ENCODE measurements at regions not wholly inside any gene's neighbourhood (a gene's known extent, or its start where the extent isn't known, plus 50 kb on each side); places are given as distances from the start of the nearest gene placed in this dataset.

DNA sequence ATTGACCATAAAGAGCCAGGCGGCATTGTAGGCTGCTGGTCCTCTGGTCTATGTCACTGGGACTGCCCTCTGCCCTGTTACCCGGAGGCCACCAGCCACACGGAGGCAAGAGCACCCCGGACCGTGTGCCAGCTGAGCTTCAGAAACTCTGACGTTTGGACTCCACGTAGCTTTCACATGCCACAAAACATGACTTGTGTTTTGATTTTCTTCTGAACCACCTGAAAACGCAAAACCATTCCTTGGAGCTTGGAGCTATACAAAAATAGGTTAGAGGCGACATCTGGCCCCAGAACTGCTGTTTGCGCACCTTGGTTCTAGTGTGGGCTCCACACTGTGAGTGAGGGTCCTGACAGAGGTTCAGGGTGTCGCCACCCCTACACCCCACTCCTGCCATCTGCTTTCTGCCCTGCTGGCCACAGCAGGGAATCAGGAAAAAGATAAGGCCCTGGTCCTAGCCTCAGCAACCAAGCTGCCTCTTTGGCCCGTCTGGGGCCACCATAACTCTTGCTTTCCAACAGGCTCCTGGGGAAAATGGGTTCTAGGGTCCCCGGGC is 151.3 kb upstream of the IRX2 start:
- DNase-seq, result no peak

DNA sequence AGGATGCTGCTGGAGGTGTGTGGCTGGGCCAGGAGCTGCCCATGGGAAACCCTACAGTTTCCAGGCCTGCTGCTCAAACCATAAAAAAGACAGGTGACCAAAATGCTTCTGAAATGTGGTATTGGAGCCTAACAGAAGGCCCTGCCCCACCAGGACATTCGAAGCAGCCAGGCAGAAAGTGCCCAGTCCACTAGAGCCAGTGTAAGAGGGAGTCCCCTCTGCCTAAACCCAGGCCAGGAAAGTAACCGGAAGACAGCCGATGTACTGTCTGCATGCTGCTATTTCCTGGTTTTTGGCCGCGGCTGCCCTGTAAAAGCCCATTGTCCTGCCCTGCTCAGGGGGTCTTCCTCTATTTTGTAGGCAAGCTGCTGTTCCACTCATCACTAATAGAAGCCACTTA is 150.7 kb upstream of the IRX2 start:
- no peak for DNase-seq

DNA sequence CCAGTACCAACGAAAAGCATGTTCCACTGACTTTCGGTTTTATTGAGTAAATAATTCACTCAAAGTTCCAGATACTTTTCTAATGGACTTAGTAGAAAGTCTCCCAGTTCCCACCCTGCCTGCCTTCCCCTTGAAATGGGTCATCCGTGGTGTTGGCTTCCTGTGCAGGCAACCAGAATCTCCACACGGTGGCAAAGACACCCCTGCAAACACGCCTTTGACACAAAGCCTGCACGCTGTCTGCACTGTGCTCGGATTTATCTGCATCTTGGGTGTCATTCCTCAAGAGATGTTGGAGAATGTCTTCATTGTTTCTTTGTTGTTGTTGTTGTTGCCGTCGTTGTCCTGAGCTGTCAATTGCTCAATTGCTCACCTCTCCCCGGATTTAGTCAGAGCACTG is 150.0 kb upstream of the IRX2 start:
- no peak for DNase-seq

DNA sequence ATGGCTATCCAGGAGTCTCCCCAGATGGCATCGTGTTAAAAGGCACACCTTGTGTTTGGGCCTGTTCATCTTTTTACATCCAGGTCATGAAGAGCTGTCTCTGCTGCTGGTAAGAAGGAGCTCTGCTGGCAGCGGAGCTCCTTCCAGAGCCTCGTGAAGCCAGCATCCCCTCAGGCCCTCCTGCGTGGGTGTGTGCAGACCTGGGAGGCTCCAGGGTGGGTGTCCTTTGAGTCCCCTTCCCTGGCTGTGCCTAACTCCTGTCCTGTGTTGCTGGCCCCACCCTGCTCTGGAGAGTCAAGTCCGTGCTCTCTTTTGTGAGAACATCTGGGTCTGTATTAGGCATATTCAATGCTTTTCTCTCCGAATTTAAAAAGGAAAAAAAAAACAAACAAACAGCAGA is 149.6 kb upstream of the IRX2 start:
- no peak for DNase-seq

DNA sequence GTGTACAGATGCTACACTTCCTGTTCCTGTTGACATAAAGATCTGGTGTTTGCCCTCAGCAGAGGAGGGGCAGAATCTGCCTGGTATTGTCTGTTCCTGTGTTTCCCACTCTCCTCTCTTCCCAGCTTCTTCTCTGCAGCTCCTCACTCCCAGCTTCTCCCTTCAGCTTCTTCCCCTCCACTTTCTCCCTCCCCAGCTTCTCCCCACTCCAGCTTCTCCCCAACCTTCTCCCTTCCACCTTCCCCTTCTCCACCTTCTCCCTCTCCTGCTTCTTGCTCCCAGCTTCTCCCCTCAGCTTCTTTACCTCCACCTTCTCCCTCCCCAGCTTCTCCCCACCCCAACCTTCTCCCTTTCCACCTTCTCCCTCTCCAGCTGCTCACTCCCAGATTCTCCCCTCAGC is 148.9 kb upstream of the IRX2 start:
- no peak for DNase-seq

DNA sequence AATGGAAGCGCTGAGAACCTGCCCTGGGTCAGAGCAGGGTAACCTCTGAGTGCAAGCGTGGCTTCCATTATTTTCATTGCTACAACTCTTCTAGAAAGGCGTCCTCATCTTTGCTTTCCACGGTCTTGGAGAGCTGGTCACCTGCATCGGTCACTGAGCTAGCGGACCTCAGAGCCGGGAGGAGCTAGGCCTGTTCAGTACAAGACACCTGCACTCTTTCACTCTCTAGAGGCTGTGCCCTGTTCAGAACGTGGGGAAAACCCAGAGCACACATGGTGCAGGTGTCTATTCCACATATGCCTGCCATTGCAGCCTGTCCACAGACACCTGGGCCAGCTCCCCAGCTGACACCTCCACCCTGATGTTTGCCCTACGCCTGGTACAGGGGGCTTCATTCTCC is 147.8 kb upstream of the IRX2 start:
- DNase-seq, result no peak

DNA sequence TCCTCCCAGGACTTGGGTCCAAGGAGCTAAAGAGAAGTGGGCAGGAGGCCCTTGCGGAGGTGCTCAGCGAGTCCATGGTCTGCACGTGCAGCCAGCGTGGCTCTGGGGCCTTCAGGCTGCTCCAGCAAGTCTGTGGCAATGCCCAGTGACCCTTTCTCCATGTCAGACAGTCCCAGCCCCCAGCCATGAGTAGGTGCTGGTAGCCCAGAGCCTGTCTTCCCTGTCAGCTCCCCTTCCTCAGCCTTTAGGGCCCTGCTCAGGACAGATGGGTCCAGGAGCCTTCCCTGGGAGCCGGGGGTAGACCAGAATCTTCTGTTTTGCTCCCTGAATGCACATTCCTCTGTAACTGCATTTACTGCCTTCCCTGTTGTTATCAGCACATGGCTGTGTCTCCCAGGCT is 147.2 kb upstream of the IRX2 start:
- DNase-seq, result no peak

DNA sequence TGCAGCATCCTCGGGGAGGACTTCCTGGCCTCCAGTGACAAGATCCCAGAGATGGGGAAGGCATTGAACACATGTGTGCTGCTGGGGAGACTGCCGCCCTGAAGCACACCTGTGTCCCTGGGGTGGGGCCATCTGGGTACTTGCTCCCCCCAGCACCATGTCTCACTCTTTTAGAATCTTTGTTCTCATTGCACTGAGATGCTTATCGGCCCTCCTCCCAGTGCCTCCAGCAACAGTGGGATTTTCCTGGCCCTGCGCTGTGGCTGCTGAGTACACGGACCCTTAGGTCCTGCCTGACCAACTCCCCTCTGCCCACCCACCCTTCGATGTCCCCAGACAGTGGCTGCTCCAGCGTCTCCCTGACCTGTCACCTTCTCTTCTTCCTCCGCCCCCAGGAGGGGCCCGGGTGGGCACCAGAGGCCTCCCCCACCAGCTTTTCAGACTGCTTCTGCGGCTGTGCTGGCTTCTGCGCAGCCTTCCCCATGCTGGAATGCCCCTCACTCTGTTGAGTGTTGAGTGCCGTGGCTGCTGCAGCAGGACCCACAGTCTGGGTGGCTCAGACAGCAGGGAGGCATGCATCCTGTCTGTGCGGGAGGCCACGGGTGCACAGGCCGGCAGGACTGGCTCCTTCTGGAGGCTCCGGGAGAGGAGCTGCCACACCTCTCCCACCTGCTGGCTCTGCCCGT is 145.9 kb upstream of the IRX2 start:
- no peak for DNase-seq

DNA sequence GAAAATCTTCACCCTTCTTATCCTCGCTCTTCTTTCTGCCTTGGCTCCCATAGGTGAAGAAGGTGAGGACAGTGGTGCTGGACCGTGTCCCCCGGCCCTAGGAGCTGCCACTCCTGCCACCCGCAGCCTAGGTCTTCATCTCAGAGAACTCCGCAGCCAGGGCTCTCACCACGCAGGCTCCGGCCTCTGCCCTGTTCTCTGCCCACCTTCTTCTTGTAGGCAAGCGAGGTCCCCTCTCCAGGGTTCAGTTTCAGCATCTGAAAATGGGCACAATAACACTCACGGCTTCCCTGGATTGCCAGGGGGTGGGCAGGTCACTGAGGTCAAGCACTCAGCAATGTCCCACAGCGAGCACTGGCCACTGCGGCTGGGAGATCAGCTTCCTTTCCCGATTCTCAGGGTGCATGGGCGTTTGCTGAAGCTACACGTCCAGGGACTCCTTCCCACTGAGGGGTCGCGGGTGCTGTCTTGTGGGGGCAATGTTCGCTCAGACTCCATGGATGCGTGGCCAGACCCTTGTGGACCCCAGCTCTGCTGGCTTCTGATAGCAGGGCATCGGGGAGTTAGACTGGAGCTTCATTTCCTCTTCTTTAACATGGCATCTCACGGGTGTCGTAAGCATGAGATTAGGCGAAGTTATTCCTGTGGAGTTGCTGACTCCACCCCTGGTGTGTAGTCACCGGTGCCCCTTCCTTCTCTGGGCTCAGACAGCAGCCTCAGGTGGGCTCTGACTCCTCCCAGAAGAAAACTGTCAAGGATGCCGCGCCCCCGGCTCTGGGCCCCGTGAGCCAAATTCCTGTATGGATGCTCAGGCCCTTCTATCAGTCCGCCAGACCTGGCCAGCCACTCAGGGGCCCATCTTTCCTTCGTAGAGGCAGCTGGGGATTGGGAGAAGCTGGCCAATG is 145.1 kb upstream of the IRX2 start:
- no peak for DNase-seq

DNA sequence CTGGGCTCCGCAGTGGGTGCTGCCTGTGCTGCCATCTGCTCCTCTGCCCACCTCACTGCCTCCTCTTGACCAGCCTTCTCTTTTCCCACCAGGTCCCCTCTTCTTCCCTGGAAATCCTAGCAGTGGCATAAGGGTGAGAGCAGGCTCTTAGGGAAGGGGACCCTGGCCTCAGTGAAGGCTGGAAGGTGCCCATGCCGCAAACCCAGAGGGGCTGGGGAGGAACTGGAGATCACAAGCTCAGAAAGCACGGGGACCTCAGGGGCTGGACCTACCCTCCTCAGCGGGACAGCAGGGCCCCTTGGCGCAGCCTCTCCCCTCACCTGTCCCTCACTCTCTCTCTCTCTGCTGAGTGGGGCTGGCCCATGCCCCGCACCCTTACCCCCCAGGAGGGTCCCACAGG is 144.4 kb upstream of the IRX2 start:
- no peak for DNase-seq

DNA sequence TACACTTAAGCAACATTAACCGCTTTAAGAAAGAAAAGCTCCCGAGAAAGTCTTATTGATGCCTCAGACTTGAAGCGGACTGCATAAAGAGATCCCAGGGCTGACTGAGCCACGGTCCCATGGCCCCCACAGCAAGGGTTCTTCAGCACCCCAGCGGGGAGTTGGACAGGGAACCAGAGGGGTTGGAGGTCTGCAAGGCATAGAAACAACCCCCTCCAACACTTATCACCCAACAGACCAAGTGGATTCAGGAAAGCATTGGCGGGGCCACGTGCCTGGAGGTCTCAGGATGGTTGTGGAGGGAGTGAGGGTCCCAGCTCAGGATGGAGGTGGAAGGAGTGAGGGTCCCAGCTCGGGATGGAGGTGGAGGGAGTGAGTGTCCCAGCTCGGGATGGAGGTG is 143.7 kb upstream of the IRX2 start:
- no peak for DNase-seq

DNA sequence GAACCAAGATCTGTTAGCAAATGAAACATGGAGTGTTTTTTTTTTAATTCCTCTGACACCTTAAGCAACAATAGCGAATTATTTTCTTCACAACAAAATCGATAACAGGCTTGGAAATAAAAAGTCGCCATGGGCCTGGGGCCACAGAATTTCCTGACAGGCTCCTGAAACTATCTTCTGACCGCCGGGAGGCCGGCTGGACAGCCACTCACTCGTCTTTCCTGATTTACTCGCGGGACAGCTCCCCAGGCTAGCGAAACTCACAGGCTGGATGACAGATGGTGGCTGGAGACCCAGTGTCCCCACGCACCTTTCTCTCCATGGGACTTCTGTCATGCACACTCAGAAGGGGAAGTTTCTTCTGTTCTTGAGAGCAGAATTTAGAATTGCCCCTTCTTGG is 143.3 kb upstream of the IRX2 start:
- no peak for DNase-seq

DNA sequence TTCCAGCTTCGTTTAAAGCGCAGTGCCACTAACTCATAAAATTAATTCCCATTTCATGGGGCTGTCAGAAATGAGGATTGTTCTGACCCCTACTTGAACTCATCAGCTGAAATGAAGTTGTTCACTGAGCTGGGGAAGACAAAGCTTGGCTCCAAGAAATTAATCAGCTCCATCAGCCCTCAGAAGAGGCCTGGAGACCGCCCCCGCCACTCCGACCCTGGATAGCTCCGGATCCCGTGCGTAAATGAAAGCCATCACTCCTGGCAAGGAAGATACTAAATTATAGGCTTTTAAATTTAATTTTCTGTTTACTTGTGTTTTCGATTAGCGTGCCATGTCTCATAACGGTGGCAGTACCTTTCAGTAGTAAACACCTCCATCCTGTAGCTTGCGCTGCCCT is 142.8 kb upstream of the IRX2 start:
- no peak for DNase-seq

DNA sequence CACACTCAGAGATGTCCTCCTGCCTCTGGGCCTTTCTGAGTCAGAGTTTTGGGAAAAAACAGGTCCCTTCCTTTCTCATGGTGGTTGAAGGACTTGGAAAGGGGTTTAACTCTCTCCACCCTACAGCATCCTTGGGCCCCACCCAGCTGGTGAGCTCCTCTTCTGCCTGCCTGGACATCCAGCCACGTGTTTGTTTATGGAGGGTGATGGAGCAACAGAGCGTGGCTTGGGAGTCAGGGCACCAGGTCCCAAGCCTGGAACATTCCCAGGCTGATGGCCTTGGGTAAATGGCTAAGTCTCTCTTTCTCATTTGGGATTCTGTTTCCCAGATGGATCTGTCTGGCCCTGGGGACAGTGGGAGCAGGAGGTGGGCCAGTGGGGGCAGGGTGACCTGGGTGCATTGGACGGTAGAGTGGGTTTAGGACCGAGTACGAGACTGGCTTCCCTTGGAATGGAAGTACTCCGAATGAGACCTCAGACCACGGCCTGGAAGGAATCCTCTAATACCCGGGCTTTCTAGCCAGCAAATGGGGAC is 141.1 kb upstream of the IRX2 start:
- DNase-seq, result no peak

DNA sequence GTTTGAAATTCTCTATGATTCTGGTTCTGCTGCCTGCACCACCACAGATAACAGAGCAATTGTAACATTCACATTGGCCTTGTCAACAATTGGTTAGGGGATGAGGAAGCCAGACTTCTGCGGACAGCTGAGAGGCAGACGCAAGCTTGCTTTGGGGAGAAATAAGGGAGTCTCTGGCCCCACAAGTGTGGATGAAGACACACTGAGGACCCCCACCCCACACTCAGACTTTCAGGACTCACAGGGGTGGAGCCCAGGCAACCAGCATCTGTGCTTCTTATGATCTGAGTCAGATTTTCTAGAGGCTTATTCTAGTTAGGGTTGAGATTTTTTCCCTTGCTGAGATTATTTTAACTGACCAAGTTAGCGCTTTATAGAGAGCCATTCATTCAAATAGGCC is 140.3 kb upstream of the IRX2 start:
- DNase-seq, result no peak

DNA sequence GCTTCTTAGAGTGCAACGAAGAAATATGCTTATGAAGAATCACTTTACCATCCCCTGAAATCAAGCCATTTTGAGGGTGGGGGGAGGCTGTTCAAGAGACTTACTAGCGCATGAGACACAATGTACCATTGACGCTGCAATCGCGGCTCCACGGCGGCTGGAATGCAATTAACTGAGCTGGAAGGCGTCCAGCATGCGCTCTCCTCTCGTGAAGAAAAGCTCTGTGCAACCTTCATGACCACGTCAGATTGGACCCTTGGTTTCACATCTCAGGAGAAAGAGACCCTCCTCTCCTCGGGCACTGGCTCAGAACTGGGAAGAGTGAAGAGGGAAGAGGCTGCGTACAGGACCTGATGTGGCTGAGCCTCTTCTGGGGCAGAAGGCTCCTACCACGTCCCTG is 138.5 kb upstream of the IRX2 start:
- no peak for DNase-seq

DNA sequence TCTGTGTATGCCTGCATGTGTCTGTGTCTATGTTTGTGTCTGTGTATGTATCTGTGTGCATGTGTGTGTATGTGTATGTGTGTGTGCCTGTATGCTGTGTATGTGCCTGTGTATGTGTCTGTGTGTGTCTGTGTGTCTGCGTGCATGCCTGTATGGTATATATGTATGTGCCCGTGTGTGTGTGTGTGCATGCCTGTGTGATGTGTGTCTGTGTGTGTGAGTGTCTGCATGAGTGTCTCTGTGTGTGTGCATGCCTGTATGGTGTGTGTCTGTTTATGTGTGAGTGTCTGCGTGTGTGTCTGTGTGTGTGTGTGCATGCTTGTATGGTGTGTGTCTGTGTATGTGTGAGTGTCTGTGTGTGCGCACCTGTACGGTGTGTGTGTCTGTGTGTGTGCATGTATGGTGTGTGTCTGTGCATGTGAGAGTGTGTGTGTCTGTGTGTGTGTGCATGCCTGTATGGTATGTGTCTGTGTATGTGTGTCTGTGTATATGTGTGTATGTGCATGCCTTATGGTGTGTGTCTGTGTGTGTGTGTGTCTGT is 137.1 kb upstream of the IRX2 start:
- no peak for DNase-seq

DNA sequence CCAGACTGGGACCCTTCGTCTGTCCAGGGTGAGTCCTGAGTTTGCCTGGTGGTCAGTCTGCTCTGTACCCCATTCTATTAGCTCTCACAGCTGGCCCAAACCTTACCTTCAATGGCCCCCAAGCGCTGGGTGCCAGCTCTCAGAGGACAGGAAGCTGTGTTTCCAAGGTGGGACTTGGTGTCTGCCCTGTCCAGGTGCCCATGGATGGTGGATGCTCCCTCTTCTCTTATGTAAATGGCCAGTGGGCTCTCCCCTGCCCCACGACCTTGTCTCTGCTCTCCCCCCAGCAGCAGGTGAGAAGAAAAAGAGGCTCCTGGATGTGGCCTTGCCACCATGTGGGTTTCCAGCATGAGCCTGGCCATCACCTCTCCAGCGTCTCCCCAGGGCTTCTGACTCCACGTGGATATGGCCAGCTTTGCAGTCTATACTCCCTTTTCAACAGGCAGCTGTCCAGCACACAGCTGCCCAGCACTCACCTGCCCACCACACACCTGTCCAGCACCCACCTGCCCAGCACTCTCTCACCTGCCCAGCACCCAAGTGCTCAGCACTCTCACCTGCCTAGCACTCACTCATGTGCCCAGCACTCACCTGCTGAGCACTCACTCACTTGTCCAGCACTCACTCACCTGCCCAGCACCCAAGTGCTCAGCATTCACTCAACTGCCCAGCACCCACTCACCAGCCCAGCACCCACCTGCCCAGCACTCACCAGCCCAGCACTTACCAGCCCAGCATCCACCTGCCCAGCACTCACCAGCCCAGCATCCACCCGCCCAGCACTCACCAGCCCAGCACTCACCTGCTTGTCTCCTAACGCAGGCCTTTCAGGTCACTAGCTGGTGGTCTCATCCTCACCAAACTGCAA is 136.2 kb upstream of the IRX2 start:
- no peak for DNase-seq

DNA sequence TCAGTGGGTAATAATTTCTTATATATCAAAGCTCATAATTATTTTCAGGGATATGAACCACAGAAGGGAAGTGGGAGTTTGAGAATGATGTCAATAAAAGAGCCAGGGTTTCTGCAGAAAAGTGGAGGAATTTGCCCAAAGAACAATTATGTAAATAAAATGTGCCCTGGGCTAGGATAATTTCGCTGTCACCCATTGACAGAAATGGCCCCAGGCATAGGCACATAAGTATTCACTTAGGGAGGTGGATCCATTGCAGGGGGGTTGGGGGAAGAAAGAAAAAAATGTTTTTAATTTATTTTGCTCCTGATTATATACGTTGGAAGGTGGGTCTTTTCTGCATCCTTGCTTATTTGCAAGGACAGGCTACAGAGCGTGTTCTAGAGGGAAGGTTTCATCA is 135.1 kb upstream of the IRX2 start:
- DNase-seq, result no peak

DNA sequence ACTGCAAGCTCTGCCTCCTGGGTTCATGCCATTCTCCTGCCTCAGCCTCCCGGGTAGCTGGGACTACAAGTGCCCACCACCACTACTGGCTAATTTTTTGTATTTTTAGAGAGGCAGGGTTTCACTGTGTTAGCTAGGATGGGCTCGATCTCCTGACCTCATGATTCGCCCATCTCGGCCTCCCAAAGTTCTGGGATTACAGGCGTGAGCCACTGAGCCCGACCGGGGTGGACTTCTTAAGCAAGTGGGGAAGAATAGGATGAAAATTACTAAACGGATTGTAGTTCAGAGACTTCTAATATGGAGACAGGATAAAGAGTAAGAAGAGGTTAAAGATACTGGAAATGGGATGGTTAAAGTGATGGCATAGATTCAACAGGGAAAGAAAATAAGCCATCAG is 132.3 kb upstream of the IRX2 start:
- DNase-seq, result no peak

DNA sequence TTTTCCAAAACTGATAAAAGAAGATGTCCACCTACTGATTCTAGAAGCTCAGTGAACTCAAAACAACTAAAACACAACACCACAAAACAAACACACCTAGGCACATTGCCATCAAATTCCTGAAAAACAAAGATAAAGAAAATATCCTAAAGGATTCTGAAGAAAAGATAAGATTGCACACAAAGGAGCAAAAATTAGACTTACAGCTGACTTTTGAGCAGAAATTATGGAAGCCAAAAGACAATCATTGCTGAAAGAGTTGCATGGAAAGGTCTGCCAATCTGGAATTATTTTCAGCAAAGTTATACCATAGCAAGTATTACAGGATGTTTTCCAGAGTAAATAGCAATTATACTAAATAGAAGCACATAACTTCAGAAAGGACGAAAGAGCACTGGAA is 128.2 kb upstream of the IRX2 start:
- DNase-seq, result no peak

DNA sequence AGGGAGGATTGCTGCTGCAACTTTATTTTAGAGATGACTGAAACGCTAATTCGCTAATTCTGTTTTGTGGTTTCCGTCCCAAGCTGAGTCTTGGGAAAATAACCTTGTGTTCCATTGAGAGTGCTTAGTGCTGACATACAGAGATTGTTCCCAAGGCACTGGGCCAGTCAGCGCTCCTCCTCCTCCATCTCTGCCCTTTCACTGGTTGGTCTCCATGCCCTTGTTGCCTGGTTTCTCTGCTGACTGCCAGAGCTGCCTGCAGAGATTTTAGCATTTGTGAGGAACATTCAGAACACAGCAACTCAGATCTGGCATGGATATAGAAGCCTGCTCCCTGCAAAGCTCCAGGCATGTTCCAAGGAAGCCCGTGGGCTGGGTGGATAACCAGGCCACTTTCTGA is 126.0 kb upstream of the IRX2 start:
- no peak for DNase-seq

DNA sequence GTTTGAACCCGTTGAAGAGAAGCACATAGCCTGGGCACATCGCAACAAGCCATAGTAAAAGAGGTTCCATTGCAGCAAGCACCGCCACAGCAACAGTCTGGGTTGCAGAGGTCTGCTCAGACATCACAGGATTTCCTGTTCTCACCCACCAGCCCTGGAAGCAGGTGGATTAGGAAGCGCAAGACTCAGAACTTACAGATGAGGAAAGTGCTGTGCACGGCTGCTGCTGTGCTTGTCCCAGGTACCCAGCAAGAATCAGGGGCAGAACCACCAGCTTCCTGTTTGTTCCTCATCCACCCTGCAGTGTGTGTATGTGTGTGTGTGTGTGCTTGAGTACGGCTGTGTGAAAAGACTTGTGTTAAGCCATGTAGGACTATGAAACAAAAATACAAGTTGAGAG is 124.7 kb upstream of the IRX2 start:
- no peak for DNase-seq

All from DMS53 (cell line).